ENCODE measurements at regions not wholly inside any gene's neighbourhood (a gene's known extent, or its start where the extent isn't known, plus 50 kb on each side); places are given as distances from the start of the nearest gene placed in this dataset.

DNA sequence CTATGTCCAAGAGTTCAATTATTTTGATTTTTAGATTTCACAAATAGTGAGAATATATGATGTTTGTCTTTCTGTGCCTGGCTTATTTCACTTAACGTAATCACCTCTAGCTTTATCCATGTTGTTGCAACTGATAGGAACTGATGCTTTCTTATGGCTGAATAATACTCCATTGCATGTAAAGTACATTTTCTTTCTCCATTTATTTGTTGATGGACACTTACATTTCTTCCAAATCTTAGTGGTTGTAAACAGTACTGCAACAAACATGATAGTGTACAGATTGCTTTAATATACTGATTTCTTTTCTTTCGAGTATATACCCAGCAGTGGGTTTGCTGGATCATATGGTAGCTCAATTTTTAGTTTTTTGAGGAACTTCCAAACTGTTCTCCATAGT, 600.6 kb upstream of the SEMA6D start:
- no peak for DNase-seq
- no peak for ATAC-seq (ENCODE audit: low read depth)
- H4K20me1 ChIP-seq (ENCODE audit: insufficient read depth, low read length): no peaks in the 10 kb centered on the region
- BruUV-seq (replicated peaks): no TSS peak
- no peaks in the 10 kb centered on the region for H3K9me1 ChIP-seq (ENCODE audit: insufficient read depth, low read length)
- no peak overlapping the region for H3K18ac ChIP-seq (ENCODE audit: low read depth, low read length)
- no peak overlapping the region for H3K4me2 ChIP-seq (ENCODE audit: low read depth, low read length)
- no peak overlapping the region for H4K5ac ChIP-seq (ENCODE audit: low read depth, low read length)
- TF ChIP-seq MAZ (IDR thresholded peaks at IDR 0.05; ENCODE audit: borderline replicate concordance, low read depth, low read length) (no peak), RCOR1 (IDR thresholded peaks at IDR 0.05; ENCODE audit: insufficient replicate concordance, low read length) (no peak), POLR2A (IDR thresholded peaks at IDR 0.05; ENCODE audit: low read depth, low read length) (no peak), RFX5 (IDR thresholded peaks at IDR 0.05; ENCODE audit: low read depth, low read length) (no peak), NFE2L2 (IDR thresholded peaks at IDR 0.05; ENCODE audit: low read depth, low read length) (no peak), CHD1 (IDR thresholded peaks at IDR 0.05; ENCODE audit: low read depth, low read length) (no peak), RAD21 (IDR thresholded peaks at IDR 0.05; ENCODE audit: low read length) (no peak), MAFK (IDR thresholded peaks at IDR 0.05; ENCODE audit: low read depth, low read length) (no peak), SMC3 (IDR thresholded peaks at IDR 0.05; ENCODE audit: low read depth, low read length) (no peak), MXI1 (IDR thresholded peaks at IDR 0.05; ENCODE audit: borderline replicate concordance, low read depth, low read length) (no peak), USF2 (IDR thresholded peaks at IDR 0.05; ENCODE audit: low read depth, low read length) (no peak)
- intact Hi-C loops (cut with micrococcal nuclease) (no loop called here), dilution Hi-C loops (cut with HindIII; ENCODE audit: low sequenced_read_pairs, unreplicated experiment) (no loop called here), in situ Hi-C loops (cut with MboI; ENCODE audit: low sequenced_read_pairs) (no loop called here)
- no CpG with 5 or more reads among the region's 2 CpGs for WGBS, 2 experiments (ENCODE audit: extremely low coverage in 2 of 2, insufficient read length in 1 of 2)
- ChIA-PET CTCF (no interaction called here), POLR2A (ENCODE audit: unreplicated experiment) (no interaction called here)
- no peak overlapping the region for H3K4ac ChIP-seq (ENCODE audit: low read depth, low read length)
- no peak overlapping the region for H2BK5ac ChIP-seq (ENCODE audit: low read depth, low read length, poor library complexity, severe bottlenecking)
- no peaks in the 10 kb centered on the region for H3K36me3 ChIP-seq (ENCODE audit: control insufficient read depth, insufficient read depth, low read length)
- H2AK5ac ChIP-seq (ENCODE audit: low read depth, low read length): no peak overlapping the region
- no peak overlapping the region for H4K91ac ChIP-seq (ENCODE audit: insufficient read depth, low read depth, low read length)
- no peak overlapping the region for H3K27ac ChIP-seq (ENCODE audit: insufficient read depth, low read length)
- no peak overlapping the region for H3K23ac ChIP-seq (ENCODE audit: low read depth, low read length)
- H3K56ac ChIP-seq (ENCODE audit: extremely low read depth, insufficient read depth, low read length): no peak overlapping the region
- no peaks in the 10 kb centered on the region for H3K9me3 ChIP-seq (ENCODE audit: control insufficient read depth, insufficient read depth, low read length)
- H3K4me1 ChIP-seq (ENCODE audit: control insufficient read depth, insufficient read depth, low read length): no peaks in the 10 kb centered on the region
- H3K4me3 ChIP-seq (ENCODE audit: insufficient read depth, low read depth, low read length): no peak overlapping the region
- no peak overlapping the region for H2AK9ac ChIP-seq (replicated peaks; ENCODE audit: low read depth, low read length, poor library complexity)
- no peak overlapping the region for H2BK20ac ChIP-seq (ENCODE audit: low read depth, low read length)
- no peak overlapping the region for H3K14ac ChIP-seq (replicated peaks; ENCODE audit: low read depth, low read length)
- H3K9ac ChIP-seq (ENCODE audit: low read depth, low read length): no peak overlapping the region
- H4K8ac ChIP-seq (ENCODE audit: low read depth in 2 of 2, low read length in 2 of 2): no peak overlapping the region
- H2BK120ac ChIP-seq (ENCODE audit: low read depth, low read length): no peak overlapping the region
- H2AFZ ChIP-seq (replicated peaks; ENCODE audit: low read length, poor library complexity): no peak overlapping the region
- H2BK15ac ChIP-seq (ENCODE audit: low read depth, low read length): no peak overlapping the region
- no peaks in the 10 kb centered on the region for H3K79me1 ChIP-seq (ENCODE audit: low read depth in 1 of 2, low read length in 2 of 2)
- no peaks in the 10 kb centered on the region for H3K27me3 ChIP-seq (ENCODE audit: control insufficient read depth, insufficient read depth, low read length)

All from IMR-90 (cell line).